GM18498 (cell line): ENCODE measurements at regions not wholly inside any gene's neighbourhood (a gene's known extent, or its start where the extent isn't known, plus 50 kb on each side); places are given as distances from the start of the nearest gene placed in this dataset.
"Not testable (repeated sequence)": the region's sequence is repeated elsewhere in the genome, so short reads cannot be mapped to it uniquely, and the experiment has no call there.

Experiments
- ATAC-seq: cut with Tn5 transposase; IDR thresholded peaks from one replicate; pipeline ENCODE4 v1.9.1; 2021; ENCODE audit warnings: mild to moderate bottlenecking, moderate library complexity; ENCODE audit not compliant: unreplicated experiment

DNA sequence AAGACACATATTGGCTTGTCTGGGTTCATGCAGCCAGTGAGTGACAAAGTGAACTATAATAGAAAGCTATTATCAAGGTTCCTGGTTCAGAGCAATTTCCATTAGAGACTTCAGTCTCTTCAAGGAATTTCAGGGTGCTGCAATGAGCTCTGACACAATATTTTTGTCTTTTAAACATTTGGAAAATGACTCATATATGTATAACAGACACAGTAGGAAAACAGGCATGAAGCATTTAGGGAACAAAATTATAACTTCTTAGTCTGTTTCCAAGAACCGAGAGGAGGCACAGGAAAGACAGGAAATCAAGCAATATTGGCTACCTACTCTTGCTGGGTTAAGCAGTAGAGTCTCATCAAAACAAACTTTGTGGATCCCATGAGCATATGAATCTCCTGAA, 170.4 kb downstream of the PTPRC start:
- no peak for ATAC-seq

DNA sequence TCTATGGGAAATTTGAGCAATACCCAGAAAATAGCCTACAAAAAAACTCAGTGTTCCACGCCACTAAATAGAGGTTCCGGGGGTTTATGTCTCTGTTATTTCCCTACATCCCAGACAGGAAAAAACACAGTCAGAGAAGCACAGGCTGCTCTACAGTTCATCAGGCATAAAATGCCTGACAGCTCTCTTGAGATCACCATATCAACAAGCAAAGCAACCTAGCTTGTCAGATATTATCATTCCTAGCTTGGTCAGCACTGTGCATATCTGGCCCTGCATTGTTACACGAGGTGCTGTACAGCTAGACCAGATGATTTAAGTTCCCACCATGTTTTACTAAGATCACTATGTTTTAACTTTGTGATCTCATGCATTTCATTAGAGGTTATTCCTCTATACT, 172.6 kb downstream of the PTPRC start:
- no peak for ATAC-seq

DNA sequence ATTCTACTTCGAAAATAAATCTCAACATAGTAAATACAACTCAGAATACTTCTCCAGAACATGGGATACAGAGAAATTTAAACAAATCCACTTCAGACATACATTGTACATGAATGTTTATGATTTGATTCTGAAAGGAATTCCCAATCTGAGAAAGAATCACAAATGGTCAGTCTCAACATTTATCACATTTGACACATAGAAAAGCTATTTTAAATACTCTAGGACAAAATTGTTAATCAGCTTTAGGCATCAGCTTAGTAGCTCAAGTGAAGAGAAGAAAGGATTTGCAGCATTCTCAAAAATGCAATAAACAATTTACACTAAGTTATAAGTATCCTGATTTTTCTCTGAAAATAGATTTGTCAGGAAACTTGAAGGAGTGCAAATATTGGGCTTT, 184.8 kb downstream of the PTPRC start:
- no peak for ATAC-seq

DNA sequence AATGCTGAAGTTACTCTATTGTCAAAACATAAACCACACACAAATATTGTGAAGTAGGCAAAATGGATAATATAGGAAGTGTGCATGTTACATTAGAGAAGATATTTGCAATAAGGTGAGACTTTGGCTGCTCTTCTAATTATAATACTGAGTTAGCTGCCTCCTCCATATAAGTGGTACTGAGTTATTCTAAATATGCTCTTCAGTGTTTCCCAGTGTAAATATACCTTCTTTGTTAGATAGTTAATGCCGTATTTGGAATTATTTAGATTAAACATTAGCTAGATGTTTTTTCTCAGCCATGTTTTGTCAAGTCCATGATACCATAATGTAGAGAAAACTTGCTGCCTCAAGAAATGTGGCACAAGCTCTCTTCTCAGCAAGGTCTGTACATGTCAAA, 186.4 kb downstream of the PTPRC start:
- no peak for ATAC-seq

DNA sequence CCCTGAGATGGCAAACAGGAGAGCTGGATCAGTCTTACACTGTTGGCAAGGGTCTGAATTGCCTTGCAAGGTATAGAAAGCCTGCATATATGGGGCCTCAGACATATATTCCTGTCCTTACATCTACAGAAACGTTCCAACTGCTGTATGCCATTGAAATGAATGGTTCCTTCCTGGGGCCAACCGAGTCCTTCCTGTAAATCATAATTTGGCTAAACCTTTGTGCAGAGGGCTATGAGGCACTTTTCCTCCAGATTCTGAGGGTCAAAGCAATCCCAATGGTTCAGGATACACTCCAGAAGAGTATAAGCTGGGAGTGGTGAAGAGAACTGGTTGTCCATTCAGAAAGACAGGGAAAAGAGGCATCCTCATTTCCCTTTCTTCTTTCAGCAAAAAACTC, 190.5 kb downstream of the PTPRC start:
- ATAC-seq: no peak

DNA sequence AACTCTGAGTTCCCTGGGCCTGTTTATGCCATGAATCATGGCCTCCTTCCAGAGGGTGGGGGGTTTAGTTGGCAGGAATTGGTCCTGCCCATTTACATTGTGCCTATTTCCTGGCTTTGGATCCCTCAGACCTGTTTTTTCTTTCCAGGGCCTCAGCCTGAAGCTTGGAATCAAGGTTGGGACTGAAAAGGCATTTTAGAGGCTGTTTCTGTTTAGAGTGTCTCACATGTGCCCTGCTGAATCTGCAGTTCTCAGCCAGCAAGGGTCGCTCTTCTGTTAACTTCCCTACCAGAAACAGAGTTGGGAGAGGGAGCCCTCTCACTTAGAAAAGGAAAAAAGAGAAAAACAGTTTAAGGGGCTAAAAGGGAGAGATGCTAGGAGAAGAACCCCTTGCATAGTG, 191.1 kb downstream of the PTPRC start:
- no peak for ATAC-seq

DNA sequence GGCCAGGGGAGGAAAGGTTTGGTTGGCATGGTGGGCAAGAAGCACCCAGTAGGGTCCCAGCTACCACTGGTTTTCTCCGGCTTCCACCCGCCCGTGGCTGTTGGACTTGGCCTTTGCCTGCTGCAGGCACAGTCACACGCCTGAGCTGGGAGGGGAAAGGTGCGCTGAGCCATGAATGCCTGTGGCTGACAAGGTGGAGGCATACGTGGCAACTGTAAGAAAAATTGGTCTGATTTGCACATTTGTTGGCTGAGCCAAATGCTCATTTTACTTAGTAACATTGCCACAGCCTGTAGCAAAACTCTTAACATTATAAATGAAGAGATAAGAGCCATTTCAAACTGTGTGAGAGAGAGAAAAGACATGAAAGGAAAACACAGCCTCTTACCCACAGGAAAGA, 191.6 kb downstream of the PTPRC start:
- no peak for ATAC-seq

DNA sequence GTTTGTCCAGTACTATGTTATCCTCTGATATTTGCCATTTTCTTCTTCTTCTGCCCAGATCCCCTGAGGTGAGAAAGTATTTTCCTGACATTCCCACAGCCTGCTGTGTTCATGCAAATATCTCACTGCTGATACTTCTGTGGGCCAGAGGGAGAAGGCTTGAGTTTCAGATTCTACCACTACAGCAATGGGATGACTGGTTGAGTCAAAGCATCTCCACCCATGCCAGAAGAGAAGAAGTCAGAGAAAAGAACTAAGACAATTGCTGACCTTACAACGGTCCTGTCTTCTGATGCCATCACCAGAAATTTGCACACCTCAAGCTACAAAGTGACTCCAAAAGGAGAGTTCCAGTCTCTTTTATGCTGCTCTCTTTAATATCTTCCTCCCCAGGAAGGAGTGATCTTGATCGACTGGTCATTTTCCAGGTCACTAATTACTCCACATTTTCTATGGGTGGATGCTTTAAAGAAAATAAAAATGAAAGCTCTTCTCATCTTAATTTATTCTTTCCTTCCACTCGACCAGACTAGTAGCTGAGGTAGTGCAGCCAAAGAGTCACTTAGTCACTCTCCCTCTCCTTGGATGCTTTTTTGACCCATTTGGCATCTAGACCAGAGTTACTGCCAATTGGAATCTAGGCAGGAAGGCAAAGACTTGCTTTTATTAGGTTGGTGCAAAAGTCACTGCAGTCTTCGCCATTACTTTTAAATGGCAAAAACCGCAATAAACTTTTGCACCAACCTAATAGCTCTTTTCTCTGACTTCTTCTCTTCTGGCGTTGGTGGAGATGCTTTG, 195.1 kb downstream of the PTPRC start:
- no peak for ATAC-seq

DNA sequence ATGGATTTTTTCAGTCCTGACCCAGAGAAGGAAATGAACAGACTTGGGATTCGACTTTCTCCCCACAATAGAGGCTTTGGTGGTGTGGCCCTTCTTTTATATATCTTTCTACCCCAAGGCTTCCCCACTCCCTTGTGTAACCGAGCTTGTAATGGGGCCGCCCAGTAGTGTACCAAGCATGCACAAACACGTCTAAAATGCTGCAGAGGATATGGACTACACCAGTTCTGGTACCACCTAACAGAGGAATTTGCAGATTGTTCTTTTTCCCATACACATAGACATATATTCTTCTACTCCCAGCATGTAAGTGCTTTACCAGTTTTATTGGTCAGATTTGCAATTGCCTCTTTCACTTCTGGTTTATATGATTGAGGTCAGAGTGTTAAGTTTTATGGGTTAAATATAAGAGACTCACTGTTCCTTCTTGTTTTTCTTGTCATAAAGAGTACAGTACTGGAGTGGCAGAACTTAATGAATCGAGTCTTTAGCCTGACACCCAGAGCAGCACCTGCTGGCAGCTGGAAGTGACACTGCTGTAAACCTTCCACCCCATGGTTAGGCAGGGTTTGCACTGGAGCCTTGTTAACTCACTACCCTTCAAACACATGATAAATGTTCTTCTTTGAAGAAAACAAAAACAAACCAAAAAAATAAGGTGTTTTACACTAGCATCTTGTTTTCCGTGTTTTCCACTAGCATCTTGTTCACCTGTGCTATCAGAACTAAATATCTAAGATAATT, 198.6 kb downstream of the PTPRC start:
- ATAC-seq: peak; percentile 59

DNA sequence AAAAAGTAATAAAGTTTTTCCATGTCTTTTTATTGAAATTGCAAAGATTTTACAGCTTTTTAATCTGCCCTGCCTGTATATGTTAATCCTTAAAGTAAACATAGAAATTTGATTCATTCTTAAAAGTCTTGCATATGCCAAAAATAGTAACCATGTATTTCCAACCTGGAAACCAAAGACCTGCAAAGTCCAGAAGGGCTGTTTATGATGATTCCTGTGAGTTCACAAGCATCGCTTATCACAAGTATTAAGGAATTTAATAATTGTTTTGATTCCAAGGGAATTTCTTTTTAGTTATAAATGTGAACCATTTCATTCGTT, 199.1 kb downstream of the PTPRC start:
- ATAC-seq: no peak

DNA sequence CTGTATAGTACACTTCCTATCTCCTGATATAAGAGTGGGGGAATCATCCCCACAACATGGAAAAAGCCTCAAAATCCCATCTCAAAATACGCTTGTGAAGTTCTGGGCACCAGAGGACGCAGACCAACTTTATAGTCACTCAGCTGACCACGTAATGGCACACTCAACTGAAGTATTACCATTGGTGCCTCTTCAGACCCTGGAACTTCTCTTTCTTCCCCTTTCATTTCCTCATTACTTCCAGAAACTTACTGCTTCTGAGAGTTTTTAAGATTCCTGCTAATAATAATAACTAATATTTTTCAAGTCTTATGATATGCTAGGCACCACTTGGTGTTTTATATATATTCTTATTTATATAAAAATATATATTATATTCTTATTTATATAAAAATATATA, 202.6 kb downstream of the PTPRC start:
- no peak for ATAC-seq

DNA sequence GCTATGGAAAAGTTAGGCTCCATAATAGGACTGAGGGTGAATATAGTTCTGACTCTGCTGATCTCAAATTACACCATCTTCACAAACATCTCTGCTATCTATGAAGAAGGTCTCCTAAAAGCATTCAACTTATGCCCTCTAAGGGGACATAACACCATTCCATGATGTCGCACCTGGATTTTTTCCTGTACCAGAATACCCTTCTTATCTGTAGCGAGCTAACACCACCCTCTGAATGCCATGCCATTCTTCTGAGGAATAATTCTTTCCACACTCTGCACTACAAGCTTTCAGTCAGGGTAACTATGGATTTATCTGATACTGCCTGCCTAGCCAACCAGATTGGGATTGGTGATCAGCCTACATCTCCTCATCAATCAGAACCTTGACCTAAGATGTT, 203.8 kb downstream of the PTPRC start:
- no peak for ATAC-seq

DNA sequence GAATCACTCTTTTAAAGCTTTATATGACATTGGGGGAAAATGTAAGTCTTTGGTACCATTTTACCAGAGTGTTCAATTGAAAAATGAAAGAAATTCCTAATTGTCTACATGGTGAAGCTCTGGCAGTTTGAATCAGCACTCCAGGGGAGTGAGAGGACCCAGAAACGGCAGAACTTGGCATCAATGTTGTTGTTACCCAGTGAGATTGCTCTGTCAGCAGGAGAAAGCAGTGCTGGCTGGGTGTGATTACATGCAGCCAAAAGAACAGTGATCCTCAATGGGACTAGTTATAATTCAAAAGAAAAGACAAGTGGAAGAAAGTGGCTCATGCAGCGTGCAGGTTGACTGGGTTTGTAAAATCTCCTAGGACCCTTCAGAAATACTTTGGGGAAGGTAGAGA, 206.4 kb downstream of the PTPRC start:
- no peak for ATAC-seq

DNA sequence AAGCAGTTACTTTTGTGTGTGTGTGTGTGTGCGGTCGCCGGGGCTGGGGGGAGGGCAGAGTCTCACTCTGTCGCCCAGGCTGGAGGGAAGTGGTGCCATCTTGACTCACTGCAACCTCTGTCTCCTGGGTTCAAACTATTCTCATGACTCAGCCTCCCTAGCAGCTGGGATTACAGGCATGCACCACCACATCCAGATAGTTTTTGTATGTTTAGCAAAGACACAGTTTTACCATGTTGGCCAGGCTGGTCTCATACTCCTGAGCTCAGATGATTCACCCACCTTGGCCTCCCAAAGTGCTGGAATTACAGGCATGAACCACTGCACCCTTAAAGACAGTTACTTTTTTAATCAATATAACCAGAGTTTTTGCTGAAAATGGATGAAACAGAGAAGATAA, 207.0 kb downstream of the PTPRC start:
- ATAC-seq: no peak

DNA sequence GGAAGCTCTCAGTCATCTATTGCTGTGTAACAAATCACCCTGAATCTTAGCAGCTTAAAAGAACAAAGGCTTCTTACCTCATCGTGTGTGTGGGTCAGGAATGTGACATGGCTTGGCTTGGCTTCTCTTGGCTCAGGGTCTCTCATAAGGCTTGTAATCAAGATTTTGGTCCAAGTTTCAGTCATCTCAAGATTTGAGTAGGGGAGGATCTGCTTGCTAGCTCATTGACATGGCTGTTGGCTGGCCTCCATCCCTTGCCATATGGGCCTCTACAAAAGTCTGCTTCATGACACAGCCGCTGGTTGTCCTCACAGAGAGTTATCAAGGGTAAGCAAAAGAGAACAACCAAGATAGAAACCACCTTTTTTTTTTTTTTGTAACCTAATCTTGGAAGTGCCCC, 207.7 kb downstream of the PTPRC start:
- no peak for ATAC-seq

DNA sequence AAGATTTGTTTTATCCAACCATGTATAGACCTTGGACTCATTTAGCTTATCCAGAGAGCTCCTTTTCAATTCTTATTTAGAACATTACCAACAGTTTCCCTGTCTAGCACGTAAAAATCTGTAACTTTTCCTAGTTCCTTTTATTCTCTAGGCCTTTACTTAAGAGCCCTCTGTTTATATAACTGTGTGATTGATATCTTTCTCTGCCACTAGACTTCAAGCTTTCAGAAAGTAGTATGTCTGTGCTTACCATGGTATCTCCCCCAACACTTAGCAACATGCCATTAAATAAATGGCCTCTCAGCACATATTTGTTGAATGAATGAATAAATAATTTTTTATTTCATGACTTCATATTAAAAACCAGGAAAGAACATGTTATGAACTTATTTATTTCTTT, 209.4 kb downstream of the PTPRC start:
- ATAC-seq: no peak

DNA sequence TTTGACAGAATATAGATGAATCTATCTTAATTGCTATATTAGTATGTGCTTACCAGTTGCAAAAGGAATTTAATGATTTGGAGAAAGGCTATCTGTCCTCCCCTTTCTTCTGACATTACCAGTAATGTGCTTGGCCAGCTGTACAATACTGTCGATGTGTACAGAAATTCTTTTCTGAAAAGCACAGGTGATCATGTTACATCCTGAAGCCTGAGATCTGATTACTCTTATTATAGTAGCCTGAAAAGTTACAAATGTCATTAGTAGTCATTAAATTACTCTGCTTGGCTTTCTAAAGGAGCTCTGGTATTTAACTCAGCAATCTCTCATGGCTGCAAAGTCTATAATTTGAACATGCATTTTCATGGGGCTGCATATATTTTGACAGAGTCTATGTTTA, 209.8 kb downstream of the PTPRC start:
- ATAC-seq: no peak

DNA sequence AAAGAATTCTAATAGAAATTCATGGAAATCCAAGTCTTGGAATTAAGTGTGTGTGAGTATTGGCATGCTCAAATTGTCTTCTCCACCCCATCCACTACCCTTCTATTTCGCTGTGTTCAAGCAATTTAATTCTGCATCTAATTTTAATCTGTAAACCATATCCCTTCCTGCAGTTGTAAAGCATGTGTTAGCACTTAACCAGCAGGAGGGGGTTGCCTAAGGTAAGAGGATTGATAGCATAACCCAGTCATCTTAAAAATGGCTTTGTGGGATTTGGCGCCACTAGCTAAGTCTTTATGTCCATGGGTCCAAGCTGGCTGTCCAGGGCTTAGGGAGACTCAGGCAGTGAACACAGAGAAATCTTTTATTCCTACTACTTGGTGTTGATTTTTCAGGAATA, 210.3 kb downstream of the PTPRC start:
- ATAC-seq: no peak

DNA sequence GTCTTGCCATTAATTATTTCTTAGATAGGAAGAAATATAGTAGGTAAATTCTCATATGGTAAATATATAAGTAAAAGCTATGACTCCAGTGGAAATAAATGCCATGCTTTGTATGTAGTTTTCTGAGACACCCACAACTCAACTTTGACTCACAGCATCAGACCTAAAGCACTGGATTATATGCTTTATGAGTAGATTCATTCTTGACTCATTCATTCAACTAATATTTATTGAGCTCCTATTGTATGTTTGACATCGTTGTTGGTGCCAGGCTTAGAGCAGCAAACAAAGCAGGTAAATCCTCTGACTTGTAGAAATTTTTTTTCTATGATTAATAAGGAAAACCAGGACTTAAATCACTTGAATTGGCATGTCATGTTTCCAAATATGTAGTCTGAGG, 211.4 kb downstream of the PTPRC start:
- no peak for ATAC-seq

DNA sequence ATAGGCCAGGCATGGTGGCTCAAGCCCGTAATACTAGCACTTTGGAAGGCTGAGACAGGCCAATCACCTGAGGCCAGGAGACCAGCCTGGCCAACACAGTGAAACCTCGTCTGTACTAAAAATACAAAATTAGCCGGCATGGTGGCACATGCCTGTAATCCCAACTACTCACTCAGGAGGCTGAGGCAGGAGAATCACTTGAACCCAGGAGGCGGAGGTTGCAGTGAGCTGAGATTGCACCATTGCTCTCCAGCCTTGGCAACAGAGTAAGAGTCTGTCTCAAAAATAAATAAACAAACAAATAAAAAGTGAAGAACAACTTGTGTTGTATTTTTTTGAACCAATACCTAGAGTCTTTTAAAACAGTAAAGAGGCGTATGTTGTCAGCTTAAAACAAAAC, 212.1 kb downstream of the PTPRC start:
- ATAC-seq: not testable (repeated sequence)

DNA sequence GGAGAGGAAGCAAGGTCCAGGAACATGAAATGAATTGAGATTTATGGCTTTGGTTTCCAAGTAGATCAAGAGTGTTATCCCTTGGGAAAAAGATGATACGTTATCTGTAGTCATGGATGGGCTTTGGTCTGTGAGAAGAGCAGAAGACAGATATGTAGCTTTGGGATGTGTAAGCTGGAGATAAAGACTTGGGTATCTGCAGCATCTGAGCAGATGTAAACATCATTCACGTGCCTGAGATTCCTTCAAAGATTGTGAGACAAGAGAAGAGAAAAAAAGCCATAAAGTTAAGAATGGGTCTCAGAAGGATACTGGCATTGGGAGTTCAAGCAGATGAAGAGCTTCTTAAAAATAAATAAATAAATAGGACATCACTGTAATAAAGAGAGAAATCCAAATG, 217.8 kb downstream of the PTPRC start:
- no peak for ATAC-seq

DNA sequence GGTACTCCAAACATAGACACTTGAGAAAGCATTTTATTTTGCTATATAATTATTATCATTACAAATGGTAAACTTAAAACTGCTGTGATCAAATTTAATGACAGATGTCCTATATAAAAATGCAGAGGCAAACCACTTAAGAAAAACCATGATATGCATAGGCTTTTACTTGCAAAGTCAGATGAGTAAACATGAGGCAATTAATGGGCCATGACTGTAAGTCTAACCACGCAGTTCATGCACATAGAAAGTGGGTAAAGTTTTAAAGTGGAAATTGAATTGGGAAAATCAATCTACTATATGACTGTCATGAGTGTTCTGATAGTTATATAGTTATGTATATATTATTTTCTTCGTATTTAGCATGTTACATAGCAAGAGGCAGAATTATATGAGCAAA, 219.2 kb downstream of the PTPRC start:
- ATAC-seq: no peak

DNA sequence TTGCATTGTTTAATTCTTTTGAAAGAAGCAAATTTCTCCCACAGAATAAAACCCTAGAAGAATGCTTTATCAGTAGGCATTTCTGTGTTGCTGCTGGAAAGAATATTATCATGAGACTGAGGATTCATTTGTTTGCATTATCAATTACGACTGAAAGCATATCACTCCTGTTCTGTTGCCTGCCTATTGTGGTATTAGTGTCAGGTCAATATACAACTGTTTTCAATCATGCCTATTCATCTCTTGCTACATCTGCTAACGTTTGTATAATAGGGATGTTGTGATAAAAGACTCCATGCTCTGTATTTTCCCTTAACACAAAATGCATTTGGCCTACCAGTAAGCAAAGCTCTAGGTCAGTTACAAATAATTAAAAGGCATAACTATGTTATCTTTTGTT, 221.5 kb downstream of the PTPRC start:
- no peak for ATAC-seq
